ENCODE measurements at regions not wholly inside any gene's neighbourhood (a gene's known extent, or its start where the extent isn't known, plus 50 kb on each side); places are given as distances from the start of the nearest gene placed in this dataset.

GRCh38 chr15:25134546-25134945 is 179.8 kb downstream of the SNRPN start:
- TF ChIP-seq CSRNP3 (CRISPR knock-in tag; IDR thresholded peaks at IDR 0.05) (no peak), PATZ1 (CRISPR knock-in tag; IDR thresholded peaks at IDR 0.05; ENCODE audit: borderline replicate concordance) (no peak), BACH2 (CRISPR knock-in tag; IDR thresholded peaks at IDR 0.05; ENCODE audit: borderline replicate concordance) (no peak), ISL1 (CRISPR knock-in tag; IDR thresholded peaks at IDR 0.05) (no peak), CREB5 (CRISPR knock-in tag; IDR thresholded peaks at IDR 0.05; ENCODE audit: low read depth) (no peak), GLIS3 (CRISPR knock-in tag; IDR thresholded peaks at IDR 0.05) (no peak), PPARA (CRISPR knock-in tag; IDR thresholded peaks at IDR 0.05; ENCODE audit: borderline replicate concordance) (no peak), TOX (CRISPR knock-in tag; IDR thresholded peaks at IDR 0.05; ENCODE audit: borderline replicate concordance) (no peak)
